Fibroblast of pulmonary artery (primary cell): ENCODE measurements at regions not wholly inside any gene's neighbourhood (a gene's known extent, or its start where the extent isn't known, plus 50 kb on each side); places are given as distances from the start of the nearest gene placed in this dataset.

Experiments
- DNase-seq: peaks from one replicate; pipeline ENCODE4 v3.0.0-alpha.2; 2010; ENCODE audit warnings: low read depth
- H3K4me3 ChIP-seq: replicated peaks from 2 replicates; pipeline ENCODE4 v1.5.1; 2011; ENCODE audit warnings: low read depth, mild to moderate bottlenecking, control low read depth, low read length, moderate library complexity
- TF ChIP-seq, protein P1 (sequence below): IDR thresholded peaks from 2 replicates; pipeline ENCODE4 v1.5.1; 2011; ENCODE audit warnings: mild to moderate bottlenecking, control low read depth, low read length, inconsistent platforms; ENCODE audit errors: missing control alignments

DNA sequence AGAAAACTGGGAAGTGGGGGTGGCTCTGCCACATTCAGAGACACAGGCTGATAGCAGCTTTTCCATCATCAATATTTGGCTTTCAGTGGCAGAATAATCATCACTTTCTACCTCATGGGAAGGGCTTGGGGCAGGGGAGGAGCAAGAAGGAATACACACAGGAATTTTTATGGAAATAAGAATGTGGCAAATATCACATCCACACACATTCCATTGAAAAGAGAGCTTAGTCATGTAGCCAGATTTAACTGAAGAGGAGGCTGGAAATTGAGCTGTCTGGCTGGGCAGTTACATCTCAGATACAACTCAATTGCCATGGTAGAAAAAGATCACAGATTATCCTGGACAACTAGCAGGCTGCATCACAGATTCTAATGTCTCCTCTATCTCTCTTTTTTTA is 1474.0 kb upstream of the ACVR2A start:
- TF ChIP-seq, protein P1, sequence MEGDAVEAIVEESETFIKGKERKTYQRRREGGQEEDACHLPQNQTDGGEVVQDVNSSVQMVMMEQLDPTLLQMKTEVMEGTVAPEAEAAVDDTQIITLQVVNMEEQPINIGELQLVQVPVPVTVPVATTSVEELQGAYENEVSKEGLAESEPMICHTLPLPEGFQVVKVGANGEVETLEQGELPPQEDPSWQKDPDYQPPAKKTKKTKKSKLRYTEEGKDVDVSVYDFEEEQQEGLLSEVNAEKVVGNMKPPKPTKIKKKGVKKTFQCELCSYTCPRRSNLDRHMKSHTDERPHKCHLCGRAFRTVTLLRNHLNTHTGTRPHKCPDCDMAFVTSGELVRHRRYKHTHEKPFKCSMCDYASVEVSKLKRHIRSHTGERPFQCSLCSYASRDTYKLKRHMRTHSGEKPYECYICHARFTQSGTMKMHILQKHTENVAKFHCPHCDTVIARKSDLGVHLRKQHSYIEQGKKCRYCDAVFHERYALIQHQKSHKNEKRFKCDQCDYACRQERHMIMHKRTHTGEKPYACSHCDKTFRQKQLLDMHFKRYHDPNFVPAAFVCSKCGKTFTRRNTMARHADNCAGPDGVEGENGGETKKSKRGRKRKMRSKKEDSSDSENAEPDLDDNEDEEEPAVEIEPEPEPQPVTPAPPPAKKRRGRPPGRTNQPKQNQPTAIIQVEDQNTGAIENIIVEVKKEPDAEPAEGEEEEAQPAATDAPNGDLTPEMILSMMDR, result no peak
- peak; percentile 18 for DNase-seq
- no peak overlapping the region for H3K4me3 ChIP-seq

DNA sequence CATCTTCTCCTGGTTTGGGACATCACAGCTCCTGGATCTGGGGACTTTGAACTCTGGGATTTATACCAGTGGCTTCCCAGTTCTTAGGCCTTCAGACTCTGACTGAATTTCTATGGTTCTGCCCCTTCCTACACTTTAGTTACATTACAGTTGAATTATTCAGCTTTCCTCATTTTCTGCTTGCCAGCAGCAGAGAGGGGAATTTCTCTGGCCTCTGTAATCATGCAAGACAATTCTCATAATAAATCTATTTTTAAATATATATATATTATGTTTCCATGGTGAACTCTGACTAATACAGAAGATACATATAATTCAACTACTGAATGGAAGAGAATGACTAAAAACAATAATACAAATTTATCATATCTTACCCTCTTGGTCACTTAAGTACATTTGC is 1478.6 kb upstream of the ACVR2A start:
- no peak for DNase-seq
- TF ChIP-seq, protein P1, result no peak
- H3K4me3 ChIP-seq, result no peak overlapping the region

DNA sequence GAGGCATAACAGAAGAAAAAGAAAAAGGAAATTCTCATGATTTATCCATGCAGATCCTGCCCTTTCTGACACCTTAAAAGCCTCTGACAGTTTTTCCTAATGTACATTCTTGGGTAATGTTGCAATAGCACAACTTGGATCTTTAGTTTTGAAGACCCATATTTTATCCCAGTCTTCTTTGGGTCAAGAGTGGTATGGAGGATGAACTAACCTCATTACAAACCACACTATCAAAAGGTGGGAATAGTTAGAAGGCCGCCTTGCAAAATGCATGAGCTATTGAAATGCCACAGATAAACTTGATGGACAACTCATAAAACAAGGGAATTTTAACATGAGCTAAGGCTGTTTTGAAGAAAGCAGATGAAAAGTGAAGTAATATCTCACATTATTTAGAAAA is 1479.8 kb upstream of the ACVR2A start:
- TF ChIP-seq, protein P1, result no peak
- no peak overlapping the region for H3K4me3 ChIP-seq
- DNase-seq, result no peak

DNA sequence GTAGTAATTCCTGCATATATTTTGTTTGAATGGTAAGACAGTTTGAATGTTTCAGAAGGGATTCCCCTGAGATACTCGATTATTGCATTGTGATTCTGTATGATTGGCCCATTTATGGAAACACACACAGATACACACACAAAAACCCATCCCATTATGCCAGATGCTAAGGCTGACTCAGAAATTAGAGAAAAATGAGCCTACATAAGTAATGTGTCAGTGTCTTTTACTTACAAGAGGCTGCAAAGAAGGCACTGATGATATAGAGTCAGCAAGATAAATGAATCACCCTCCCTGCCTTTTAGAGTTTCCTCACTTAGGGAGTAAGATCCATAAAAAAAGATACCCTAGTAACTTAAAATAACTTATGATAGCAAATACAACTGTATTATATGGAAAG is 1481.1 kb upstream of the ACVR2A start:
- TF ChIP-seq, protein P1, result no peak
- no peak for DNase-seq
- no peak overlapping the region for H3K4me3 ChIP-seq

DNA sequence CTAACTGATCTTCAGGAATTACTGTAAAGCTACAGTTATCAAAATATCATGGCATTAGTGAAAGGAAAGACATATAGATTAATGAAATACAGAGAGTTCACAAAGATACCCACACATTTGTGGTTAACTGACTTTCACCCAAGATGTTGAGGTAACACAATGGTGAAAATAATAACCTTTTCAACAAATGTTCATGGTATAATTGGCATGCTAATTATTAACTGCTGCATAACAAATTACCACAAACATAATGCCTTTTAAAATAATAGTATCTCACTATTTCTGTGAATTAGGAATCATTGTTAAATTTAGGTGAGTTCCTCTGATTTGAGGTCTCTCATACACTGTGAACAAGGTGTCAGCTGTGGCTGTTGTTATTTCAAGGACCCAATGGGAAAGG is 1493.1 kb upstream of the ACVR2A start:
- DNase-seq, result no peak

DNA sequence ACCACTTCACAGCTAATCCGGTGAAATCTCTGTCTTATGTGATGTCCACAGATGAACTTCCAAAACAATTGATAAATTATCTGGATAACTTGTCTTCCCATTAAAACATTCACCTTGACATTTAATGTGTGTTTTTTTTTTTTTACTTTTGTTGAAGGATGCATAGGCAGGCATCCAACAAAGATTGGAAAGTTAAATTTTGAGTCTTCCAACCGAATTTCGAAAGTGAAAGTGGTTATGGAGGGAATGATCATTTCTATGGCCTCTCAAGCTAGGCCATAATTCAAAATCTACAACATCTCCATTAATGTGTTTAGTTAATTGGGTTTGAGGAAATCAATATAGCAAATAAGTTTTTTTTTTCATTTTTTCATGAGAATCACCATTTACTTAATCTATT is 1495.5 kb upstream of the ACVR2A start:
- TF ChIP-seq, protein P1, result no peak
- DNase-seq, result no peak
- H3K4me3 ChIP-seq, result no peak overlapping the region

More for the DNA sequence above, 1493.1 kb upstream of the ACVR2A start:
- TF ChIP-seq, protein P1, result no peak
- H3K4me3 ChIP-seq, result no peak overlapping the region

DNA sequence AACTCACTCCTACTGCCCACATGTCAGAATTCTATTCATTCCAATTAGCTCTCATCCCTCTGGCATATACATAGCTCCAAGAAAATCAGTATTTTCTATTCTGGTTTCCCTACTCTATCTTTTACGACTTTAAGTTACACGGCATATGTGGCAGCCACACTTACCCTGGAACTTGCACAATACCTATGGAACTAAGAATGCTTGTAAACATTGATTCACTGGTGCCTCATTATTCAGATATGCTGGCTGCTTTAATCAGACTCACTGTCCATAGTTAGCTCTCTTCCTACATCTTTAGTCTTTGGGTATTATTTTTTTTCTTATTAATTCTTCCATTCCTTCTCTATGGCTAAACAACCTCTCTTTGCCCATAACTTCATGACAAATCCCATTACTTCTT is 1519.9 kb upstream of the ACVR2A start:
- TF ChIP-seq, protein P1, result no peak
- H3K4me3 ChIP-seq, result no peak overlapping the region
- no peak for DNase-seq
